ENCODE measurements at regions not wholly inside any gene's neighbourhood (a gene's known extent, or its start where the extent isn't known, plus 50 kb on each side); places are given as distances from the start of the nearest gene placed in this dataset.

DNA sequence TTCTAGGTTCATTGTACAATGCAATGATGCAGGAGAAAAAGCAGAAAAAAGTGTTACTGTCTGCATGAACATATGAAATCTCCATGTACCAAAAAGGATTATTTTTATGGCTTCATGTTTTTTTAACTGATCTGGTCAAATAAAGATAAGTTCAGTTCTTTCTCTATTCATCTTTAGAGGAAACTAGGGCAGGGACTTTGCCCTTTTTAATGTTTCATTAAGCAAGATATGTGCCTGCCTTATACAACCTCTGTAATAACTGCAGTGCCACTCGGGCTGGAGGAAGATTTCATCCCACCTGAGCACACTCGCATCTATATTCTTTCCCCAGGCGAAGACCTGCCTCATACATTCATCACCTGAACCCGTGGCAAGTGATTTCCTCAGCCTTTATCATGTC, 157.9 kb upstream of the DDX18 start:
- TF ChIP-seq, protein P1, sequence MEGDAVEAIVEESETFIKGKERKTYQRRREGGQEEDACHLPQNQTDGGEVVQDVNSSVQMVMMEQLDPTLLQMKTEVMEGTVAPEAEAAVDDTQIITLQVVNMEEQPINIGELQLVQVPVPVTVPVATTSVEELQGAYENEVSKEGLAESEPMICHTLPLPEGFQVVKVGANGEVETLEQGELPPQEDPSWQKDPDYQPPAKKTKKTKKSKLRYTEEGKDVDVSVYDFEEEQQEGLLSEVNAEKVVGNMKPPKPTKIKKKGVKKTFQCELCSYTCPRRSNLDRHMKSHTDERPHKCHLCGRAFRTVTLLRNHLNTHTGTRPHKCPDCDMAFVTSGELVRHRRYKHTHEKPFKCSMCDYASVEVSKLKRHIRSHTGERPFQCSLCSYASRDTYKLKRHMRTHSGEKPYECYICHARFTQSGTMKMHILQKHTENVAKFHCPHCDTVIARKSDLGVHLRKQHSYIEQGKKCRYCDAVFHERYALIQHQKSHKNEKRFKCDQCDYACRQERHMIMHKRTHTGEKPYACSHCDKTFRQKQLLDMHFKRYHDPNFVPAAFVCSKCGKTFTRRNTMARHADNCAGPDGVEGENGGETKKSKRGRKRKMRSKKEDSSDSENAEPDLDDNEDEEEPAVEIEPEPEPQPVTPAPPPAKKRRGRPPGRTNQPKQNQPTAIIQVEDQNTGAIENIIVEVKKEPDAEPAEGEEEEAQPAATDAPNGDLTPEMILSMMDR (conservative IDR thresholded peaks at IDR 0.05 in 1 of 2, IDR thresholded peaks at IDR 0.05 in 1 of 2; ENCODE audit: low read depth in 1 of 2, low read length in 2 of 2): no peak
- TF ChIP-seq EZH2 (IDR thresholded peaks at IDR 0.05; ENCODE audit: low read length, missing control alignments): no peak

Measured in fibroblast of lung (primary cell).